RPMI7951 (cell line): ENCODE measurements at regions not wholly inside any gene's neighbourhood (a gene's known extent, or its start where the extent isn't known, plus 50 kb on each side); places are given as distances from the start of the nearest gene placed in this dataset.

ENCODE experiments used
- DNase-seq: peaks from one replicate; pipeline ENCODE4 v3.0.0-alpha.2; 2012; ENCODE audit warnings: low read depth

DNA sequence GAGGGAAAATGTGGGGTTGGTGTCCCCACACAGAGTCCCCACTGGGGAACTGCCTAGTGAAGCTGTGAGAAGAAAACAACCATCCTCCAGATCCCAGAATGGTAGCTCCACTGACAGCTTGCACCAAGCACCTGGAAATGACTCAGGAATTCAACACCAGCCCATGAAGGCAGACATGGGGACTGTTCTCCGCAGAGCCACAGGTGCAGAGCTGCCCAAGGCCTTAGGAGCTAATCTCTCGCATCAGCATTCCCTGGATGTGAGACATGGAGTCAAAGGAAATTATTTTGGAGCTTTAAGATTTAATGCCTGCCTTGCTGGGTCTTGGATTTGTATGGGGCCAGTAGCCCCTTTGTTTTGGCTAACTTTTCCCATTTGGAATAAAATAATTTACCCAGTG is 367.9 kb downstream of the FAM133A start:
- no peak for DNase-seq

DNA sequence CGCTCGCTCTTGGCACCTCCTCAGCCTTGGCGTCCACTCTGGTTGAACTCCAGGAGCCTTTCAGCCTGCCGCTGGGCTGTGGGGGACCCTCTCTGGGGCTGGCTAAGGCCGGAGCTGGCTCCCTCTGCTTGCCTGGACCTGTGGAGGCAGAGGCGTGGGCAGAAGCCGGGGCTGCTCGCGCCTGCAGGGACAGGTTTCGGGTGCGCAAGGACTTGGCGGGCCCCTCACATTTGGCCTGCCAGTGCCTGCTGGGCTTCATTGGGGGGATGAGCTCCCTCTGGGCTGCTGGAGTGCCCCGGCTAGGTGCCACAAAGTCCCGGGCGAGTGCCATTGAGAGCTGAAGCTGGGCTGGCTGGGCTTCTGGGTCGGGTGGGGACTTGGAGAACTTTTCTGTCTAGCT is 371.7 kb downstream of the FAM133A start:
- DNase-seq = no peak

- DNase-seq = no peak
These were observed 377.9 kb downstream of the FAM133A start for GRCh38 chrX:94051926-94052325.

DNA sequence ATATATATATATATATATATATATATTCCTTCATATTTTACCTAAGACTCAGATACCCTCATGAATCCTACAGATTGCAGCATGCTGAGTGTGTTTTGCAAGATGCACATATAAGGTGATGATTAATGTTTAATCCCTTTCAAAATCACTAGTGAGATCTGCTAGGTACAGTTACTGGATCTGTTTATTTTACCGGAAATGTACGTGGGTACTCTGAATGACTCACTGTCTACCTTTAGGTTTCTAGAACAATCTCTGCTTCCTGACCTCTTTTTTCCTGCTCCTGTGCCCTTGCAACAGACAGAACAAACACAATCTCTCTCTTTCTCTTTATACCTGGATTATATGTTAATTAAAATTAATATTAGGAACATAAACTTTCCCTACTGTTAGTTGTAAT is 379.6 kb downstream of the FAM133A start:
- no peak for DNase-seq

DNA sequence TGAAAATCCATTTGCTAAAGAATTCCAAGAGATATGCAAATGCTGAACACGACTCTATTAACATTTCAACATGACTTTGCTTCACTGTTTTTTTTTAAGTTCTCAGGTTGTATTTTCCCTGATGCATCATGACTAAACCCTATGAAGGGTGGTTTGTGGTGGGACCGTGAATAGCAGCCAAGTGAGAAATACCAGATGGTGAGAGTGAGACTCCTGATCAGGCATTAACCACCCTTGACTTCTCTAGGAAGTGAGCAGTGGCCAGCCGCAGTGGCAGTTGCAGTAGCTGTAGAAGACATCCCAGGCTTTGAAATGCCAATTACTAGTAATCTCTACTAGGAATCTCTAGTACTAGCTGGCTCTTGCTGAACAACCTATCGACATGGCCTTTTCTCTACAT is 383.4 kb downstream of the FAM133A start:
- DNase-seq = peak; percentile 12

DNA sequence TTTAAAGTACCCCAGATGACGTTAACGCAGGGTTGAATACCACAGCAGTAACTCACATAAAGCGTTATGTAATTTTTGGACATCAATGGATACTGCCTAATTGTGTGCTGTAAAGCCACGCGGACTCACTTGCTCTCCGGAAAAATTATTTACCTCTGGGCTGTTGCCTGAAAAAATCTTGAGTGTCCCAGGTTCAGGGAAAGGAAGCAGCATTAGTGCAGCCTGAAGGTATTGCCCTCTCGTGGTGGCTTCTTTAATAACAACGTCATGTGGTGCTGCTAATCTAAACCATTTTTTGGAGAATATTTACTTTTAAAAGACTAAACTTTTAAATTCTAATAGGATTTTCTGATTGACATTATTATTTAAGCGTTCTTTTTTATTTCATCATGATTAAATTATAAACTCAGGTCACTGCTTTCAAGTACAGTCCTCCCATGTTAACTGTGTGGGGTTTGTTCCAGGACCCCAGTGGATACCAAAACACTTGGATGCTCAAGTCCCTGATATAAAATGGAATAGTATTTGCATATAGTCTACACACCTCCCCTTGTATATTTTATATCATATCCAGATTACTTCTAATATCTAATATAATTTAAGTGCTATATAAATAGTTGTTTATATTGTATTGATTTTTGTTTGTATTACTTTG is 384.8 kb downstream of the FAM133A start:
- DNase-seq = peak; percentile 0

- no peak for DNase-seq
These were observed 391.1 kb downstream of the FAM133A start for GRCh38 chrX:94065091-94065490.

DNA sequence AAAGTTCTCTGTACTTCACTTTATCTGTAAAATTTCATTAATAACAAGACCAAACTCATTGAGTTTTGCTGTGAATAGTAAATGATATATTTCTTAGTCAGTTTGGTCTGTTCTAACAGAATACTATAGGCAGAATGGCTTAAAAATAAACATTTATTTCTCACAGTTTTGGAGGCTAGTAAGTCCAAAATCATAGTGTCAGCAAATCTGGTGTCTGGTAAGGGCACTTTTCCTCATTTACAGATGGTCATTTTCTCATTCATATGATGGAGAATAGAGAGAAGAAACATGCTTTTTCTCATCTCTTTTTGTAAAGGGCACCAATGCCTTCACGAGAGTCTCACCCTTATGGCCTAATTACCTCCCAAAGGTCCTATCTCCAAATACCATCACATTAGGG is 415.1 kb downstream of the FAM133A start:
- no peak for DNase-seq

DNA sequence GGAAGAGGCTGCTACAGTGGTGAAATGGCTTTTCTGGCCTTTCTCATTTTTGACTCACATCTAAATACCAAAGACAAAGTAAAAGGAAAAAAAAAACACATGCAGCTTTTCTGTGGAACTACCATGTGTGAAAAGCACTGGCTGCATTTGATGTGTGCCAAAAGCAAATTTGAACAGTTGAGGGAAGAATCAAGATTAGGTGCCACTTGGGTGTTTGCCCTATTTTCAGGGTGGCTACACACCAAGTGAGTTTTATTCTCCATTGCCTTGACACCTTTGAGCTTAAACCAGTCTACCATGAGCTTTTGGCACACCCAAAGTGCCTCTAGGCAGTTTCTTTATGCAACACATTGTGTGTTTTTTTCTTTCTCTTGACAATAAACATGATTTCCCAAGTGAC is 423.9 kb downstream of the FAM133A start:
- no peak for DNase-seq

DNA sequence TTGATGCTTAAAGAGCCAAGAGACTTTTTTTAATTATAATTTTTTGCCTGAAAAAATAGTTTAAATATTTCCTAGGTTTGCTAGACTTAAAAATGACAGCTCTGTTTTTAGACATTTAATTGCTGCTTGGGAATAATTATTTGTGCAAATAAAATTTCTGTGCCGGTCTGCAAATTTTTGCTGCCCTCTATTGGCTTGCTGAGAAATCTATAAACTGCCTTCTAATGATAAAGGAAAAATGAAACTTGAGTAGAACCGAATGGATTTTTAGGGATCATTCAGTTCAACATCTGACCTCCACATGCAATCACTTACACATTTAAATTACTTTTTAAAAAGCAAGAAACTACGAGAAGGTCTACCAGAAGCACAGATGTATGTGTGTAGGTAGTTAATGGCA is 434.0 kb downstream of the FAM133A start:
- no peak for DNase-seq

GRCh38 chrX:94114362-94114761 is 440.4 kb downstream of the FAM133A start:
- no peak for DNase-seq

DNA sequence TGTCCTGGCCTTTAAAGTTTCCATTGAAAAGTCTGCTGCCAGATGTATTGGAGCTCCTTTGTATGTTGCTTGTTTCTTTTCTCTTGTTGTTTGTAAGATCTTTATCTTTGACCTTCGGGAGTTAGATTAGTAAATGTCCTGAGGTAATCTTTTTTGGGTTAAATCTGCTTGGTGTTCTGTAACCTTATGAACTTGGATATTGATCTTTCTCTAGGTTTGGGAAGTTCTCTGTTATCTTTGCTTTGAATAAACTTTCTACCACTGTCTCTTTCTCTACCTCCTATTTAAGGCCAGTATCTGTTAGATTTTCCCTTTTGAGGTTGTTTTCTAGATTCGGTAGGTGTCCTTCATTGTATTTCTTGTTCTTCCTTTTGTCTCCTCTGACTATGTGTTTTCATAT is 447.8 kb downstream of the FAM133A start:
- DNase-seq = no peak

DNA sequence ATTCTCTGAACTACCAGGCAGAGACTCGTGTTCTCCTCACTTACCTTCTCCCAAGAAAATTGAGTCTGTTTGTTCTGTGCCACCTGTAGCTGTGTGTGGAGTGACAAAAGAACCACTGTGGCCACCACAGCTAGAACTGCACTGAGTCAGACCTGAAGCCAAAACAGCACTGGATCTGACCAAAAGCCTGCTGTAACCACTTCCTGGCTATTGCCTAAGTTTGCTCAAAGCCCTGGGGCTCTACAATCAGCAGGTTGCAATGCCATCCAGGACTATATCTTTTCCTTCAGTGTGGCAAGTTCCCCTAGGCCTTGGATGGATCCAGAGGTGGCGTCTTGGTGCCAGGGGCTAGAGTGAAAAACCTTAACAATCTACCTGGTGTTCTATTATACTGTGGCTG is 449.1 kb downstream of the FAM133A start:
- DNase-seq = peak; percentile 3

DNA sequence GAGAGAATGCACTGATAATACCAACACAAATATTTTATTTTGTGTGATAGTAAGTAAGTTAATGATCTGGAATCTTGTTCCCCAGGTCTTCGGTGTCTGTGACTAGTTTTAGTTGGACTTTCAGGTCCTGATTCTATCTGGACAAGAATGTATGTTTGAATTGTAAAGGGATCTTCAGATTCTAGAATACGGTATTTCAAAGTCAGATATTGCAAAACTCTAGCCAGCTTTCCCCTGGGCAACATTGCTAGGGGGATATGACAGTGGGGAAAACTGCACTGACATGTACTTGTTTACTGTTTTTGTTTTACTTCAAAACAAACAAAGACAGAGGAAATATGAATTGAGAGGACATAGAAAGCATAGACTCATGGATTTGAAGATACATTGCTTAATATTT is 489.0 kb downstream of the FAM133A start:
- DNase-seq = no peak

GRCh38 chrX:94178145-94178788 is 504.3 kb downstream of the FAM133A start:
- DNase-seq = peak; percentile 54

- peak; percentile 10 for DNase-seq
These were observed 530.5 kb downstream of the FAM133A start for GRCh38 chrX:94204524-94204923.

GRCh38 chrX:94216738-94217137 is 542.7 kb downstream of the FAM133A start:
- no peak for DNase-seq

DNA sequence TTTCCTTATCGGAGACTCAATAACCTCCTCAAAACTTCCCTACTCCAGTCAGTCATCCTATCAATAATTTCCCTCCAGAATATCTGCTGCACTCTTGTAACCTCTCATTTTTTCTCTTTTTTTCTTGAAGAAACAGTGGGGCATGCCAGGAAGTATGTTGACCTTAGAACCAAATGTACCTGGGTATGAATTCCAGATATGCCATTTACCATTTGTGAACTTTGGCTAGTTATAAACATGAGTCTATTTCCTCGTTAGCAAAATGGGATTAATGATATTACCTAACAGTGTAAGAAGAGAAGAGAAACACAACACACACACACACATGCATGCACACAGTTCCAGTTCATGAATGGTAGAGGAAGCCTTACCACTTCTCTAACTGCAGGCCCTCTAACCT is 578.2 kb downstream of the FAM133A start:
- DNase-seq = no peak

- DNase-seq = no peak
These were observed 582.4 kb downstream of the FAM133A start for GRCh38 chrX:94256396-94256795.

- DNase-seq = no peak
These were observed 591.3 kb downstream of the FAM133A start for GRCh38 chrX:94265323-94265722.

DNA sequence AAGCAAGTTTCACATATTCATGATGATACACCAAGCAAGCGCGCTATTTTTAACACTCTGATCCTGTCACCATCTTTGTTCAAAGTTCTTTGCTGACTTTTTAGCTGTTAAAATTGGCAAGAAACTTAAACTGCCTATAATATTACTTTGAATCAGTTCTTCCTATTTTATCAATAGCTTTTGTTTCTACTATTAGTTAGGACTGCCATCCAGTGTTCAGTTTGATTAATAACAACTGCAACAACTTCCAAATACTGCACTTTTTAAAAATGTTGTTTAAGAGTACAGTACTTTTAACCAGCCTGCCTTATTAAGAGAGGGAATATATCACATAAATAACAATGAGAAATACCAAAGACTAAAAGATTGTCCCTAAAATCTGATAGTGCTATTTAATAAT is 614.3 kb downstream of the FAM133A start:
- DNase-seq = no peak

- DNase-seq = no peak
These were observed 615.0 kb downstream of the FAM133A start for GRCh38 chrX:94288972-94289371.

GRCh38 chrX:94302446-94302845 is 628.4 kb downstream of the FAM133A start:
- no peak for DNase-seq

DNA sequence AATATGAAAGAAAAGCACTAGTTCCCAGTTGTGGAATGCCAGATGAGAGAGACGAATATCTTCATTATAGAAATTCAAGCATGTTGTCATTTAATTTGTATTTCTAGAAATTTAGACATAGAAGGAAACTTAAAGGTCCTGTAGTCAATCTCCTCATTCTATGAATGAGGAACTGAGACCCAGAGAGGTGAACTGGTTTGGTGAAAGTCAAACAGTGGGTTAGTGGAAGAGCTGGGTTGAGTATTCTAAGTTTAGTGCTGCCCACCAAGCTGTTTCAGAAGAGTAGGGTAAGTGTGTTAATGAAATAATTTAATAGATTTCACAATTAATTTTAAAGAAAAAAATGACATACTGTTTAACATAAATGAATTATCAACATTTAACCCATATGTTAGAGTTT is 655.2 kb downstream of the FAM133A start:
- no peak for DNase-seq
